Ascending aorta (tissue), 2 donors: ENCODE measurements at regions not wholly inside any gene's neighbourhood (a gene's known extent, or its start where the extent isn't known, plus 50 kb on each side); places are given as distances from the start of the nearest gene placed in this dataset.

Experiments
- DNase-seq, 2 donors: peaks; one replicate each; pipeline ENCODE4 v3.0.0-alpha.2; 2019; ENCODE audit warnings: low spot score in 2 of 2
- H3K27ac ChIP-seq, 2 donors: fragments of 200-600 bp; sonication (generic); one replicate each; pipeline ENCODE4 v1.5.1; 2016 to 2017; ENCODE audit warnings: mild to moderate bottlenecking in 1 of 2
- H3K27me3 ChIP-seq: fragments of 200-600 bp; sonication (generic); one replicate; pipeline ENCODE4 v1.5.1; 2017
- H3K36me3 ChIP-seq, 2 donors: fragments of 200-600 bp; sonication (generic); one replicate each; pipeline ENCODE4 v1.5.1; 2016
- H3K4me1 ChIP-seq, 2 donors: fragments of 200-600 bp; sonication (generic); one replicate each; pipeline ENCODE4 v1.5.1; 2016 to 2017; ENCODE audit warnings: mild to moderate bottlenecking in 1 of 2
- H3K4me3 ChIP-seq, 2 donors: fragments of 200-600 bp; sonication (generic); one replicate each; pipeline ENCODE4 v1.5.1; 2016 to 2017; ENCODE audit warnings: mild to moderate bottlenecking in 1 of 2
- H3K9me3 ChIP-seq, 2 donors: fragments of 200-600 bp; sonication (generic); one replicate each; pipeline ENCODE4 v1.5.1; 2016
- intact Hi-C: fragments of 100-400 bp; cut with DNase I; formaldehyde crosslinking; loops from one replicate; pipeline ENCODE4 v1.15.1; 2023
- TF ChIP-seq, protein P1 (sequence below), 3 experiments: fragments of 200-600 bp in 2 of 3; fragments of 450-650 bp in 1 of 3; sonication (generic) in 2 of 3; IDR thresholded peaks; one replicate each; pipeline ENCODE4 v1.5.1; 2016 to 2019; ENCODE audit warnings: antibody characterized with exemption in 3 of 3, mild to moderate bottlenecking in 1 of 3, moderate library complexity in 1 of 3

DNA sequence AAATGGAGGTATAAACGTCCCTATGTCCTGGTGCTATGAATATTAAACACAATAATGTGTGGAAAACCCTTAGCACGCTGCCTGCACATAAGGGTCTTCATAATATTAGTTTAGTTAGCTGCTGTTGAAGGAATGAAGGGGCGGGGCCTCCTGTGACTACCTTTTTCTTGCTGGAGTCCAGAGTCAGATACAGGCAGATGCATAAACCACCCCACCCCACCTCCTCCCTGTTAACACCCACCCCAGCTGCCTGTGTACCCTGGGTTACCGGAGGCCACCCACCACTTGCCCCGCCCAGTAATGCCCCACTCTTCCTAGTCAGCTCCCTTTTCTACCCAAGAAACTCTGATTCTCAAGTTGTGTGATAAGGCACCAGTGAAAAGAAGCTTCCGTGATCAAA is 158.4 kb downstream of the EN1 start:
- DNase-seq: no peak
- H3K4me3 ChIP-seq: no peak overlapping the region
- TF ChIP-seq, protein P1, sequence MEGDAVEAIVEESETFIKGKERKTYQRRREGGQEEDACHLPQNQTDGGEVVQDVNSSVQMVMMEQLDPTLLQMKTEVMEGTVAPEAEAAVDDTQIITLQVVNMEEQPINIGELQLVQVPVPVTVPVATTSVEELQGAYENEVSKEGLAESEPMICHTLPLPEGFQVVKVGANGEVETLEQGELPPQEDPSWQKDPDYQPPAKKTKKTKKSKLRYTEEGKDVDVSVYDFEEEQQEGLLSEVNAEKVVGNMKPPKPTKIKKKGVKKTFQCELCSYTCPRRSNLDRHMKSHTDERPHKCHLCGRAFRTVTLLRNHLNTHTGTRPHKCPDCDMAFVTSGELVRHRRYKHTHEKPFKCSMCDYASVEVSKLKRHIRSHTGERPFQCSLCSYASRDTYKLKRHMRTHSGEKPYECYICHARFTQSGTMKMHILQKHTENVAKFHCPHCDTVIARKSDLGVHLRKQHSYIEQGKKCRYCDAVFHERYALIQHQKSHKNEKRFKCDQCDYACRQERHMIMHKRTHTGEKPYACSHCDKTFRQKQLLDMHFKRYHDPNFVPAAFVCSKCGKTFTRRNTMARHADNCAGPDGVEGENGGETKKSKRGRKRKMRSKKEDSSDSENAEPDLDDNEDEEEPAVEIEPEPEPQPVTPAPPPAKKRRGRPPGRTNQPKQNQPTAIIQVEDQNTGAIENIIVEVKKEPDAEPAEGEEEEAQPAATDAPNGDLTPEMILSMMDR (IDR thresholded peaks at IDR 0.05): no peak
- no peak overlapping the region for H3K27ac ChIP-seq
- H3K27me3 ChIP-seq: no peaks in the 10 kb centered on the region
- H3K4me1 ChIP-seq: no peaks in the 10 kb centered on the region
- no peaks in the 10 kb centered on the region for H3K36me3 ChIP-seq
- no peaks in the 10 kb centered on the region for H3K9me3 ChIP-seq
- intact Hi-C loops: no loop called here

DNA sequence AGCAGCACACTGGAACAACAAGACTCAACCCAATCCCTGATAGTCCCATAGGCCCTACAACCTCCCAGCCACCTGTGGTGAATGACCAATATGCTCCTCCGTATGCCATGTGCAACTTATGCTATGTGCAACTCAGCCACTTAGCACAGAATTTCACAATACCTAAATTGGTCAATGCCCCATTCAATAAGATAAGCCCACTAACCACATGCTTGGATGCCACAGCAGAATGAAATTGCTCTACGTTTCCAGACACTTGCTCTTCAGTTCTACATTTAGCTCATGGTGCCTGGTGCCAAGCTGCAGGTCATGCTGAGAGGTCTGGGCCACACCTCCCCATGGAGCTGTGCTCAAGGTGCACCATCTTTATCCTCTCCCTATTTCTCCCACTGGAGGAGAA is 159.8 kb downstream of the EN1 start:
- Histone ChIP-seq H3K9me3 (no peaks in the 10 kb centered on the region), H3K36me3 (no peaks in the 10 kb centered on the region), H3K27ac (no peak overlapping the region), H3K4me1 (no peaks in the 10 kb centered on the region), H3K27me3 (no peaks in the 10 kb centered on the region), H3K4me3 (no peak overlapping the region)
- intact Hi-C loops: no loop called here
- DNase-seq: no peak
- TF ChIP-seq, protein P1 (IDR thresholded peaks at IDR 0.05): no peak

DNA sequence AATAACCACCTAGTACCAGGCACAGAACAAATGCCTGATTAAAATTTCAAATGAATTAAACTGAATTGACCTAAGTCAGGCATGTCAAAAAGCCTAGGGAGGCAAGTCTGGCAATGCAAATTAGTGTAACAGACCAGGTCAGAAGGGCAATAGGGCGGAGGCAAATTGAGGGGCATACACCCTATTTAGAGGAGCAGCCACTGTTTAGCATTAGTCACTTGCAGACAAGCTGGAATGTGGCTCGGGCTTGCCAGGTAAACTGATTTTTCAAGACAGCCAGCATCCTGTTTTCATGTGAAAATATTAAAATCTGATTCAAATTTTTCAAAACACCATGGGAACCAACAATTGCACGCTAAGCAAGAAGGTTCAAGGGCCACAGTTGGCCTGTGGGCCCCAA is 160.3 kb downstream of the EN1 start:
- H3K27me3 ChIP-seq: no peaks in the 10 kb centered on the region
- intact Hi-C loops: no loop called here
- no peaks in the 10 kb centered on the region for H3K4me1 ChIP-seq
- H3K4me3 ChIP-seq: no peak overlapping the region
- no peaks in the 10 kb centered on the region for H3K36me3 ChIP-seq
- DNase-seq: no peak
- H3K27ac ChIP-seq: no peak overlapping the region
- no peaks in the 10 kb centered on the region for H3K9me3 ChIP-seq
- TF ChIP-seq, protein P1 (IDR thresholded peaks at IDR 0.05): no peak

DNA sequence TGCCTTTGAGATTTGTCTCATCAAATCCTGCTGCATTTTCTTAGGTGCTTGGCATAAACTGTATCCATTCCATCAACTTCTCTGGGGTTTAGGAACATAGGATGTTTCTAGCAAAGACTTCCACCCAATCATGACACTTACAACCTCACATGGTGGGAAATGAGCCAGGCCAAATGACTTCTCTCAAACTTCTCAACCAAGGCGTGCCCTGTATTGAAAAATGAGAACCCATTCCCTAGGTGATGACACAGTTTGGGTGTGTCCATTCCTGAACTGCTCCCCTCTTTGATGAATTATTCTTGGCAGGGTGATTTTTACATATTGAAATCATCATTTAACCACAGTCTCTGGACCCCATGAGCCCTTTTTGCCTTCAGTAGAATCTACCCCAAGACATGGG is 161.1 kb downstream of the EN1 start:
- TF ChIP-seq, protein P1 (IDR thresholded peaks at IDR 0.05): no peak
- Histone ChIP-seq H3K9me3 (no peaks in the 10 kb centered on the region), H3K4me1 (no peaks in the 10 kb centered on the region), H3K36me3 (no peaks in the 10 kb centered on the region), H3K4me3 (no peak overlapping the region), H3K27me3 (no peaks in the 10 kb centered on the region), H3K27ac (no peak overlapping the region)
- intact Hi-C loops: no loop called here
- no peak for DNase-seq

DNA sequence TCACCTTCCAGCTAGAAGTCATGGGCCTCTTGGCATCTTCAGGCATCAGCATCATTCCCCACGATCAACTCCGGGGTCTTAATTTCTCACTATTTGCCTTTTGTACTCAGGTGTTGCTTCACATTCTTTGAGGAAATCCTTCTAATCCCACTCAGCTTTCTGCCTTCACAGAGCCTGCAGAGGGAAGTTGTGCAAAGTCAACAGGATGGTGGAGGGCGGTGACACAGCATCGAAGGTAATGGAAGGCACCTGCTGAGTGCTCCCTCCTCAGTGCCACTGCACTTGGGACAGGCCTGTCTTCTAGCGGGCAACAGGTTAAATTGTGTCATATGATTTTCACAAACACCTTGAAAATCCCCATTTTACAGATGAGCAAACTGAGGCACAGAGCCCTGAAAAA is 164.0 kb downstream of the EN1 start:
- Histone ChIP-seq H3K9me3 (no peaks in the 10 kb centered on the region), H3K27ac (no peak overlapping the region), H3K27me3 (no peaks in the 10 kb centered on the region), H3K4me3 (no peak overlapping the region), H3K4me1 (no peaks in the 10 kb centered on the region), H3K36me3 (no peaks in the 10 kb centered on the region)
- DNase-seq: no peak
- TF ChIP-seq, protein P1 (IDR thresholded peaks at IDR 0.05): no peak
- intact Hi-C loops: no loop called here

DNA sequence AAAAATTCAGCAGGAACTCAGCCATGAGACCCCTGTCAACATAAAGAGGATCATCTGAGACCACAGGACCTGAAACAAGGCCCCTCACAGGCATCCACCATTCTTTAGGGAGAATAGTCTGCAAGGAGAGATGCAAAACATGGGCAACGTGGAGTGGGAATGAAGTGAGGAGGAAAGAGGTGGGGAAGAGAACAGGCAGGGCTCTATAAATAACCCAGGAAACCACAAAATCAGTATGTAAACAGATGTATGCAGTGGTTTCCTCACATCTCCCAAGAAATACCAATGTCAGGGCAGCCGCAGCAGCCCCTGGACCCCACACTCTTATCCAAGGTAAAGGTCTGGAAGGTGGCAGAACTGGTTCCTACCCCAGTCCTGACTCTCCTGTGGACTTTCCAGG is 168.5 kb downstream of the EN1 start:
- H3K36me3 ChIP-seq: no peaks in the 10 kb centered on the region
- TF ChIP-seq, protein P1 (IDR thresholded peaks at IDR 0.05): no peak
- DNase-seq: no peak
- H3K4me1 ChIP-seq: no peaks in the 10 kb centered on the region
- H3K27me3 ChIP-seq: no peaks in the 10 kb centered on the region
- intact Hi-C loops: no loop called here
- H3K9me3 ChIP-seq: no peaks in the 10 kb centered on the region
- H3K4me3 ChIP-seq: no peak overlapping the region
- no peak overlapping the region for H3K27ac ChIP-seq
